ENCODE measurements at regions not wholly inside any gene's neighbourhood (a gene's known extent, or its start where the extent isn't known, plus 50 kb on each side); places are given as distances from the start of the nearest gene placed in this dataset.

- H3K4me3 ChIP-seq (ENCODE audit: low read depth, low read length) = no peak overlapping the region
- TF ChIP-seq CTCF (IDR thresholded peaks at IDR 0.05; ENCODE audit: insufficient read depth, low read depth, low read length) = no peak
- no peaks in the 10 kb centered on the region for H3K36me3 ChIP-seq (ENCODE audit: control insufficient read depth, insufficient read depth, low read length)
- ChIA-PET CTCF (no interaction called here), POLR2A (no interaction called here)
- DNase-seq (ENCODE audit: low read depth) = no peak
- no peaks in the 10 kb centered on the region for H3K27me3 ChIP-seq (ENCODE audit: control insufficient read depth, insufficient read depth, low read length)
These were observed 266.4 kb downstream of the GPD2 start for GRCh38 chr2:156702541-156702940.

GRCh38 chr2:156703642-156704041 lies 267.5 kb downstream of the GPD2 start:
- ChIA-PET CTCF (no interaction called here), POLR2A (no interaction called here)
- no peak for TF ChIP-seq CTCF (IDR thresholded peaks at IDR 0.05; ENCODE audit: insufficient read depth, low read depth, low read length)
- no peak for DNase-seq (ENCODE audit: low read depth)
- no peaks in the 10 kb centered on the region for H3K36me3 ChIP-seq (ENCODE audit: control insufficient read depth, insufficient read depth, low read length)
- no peak overlapping the region for H3K4me3 ChIP-seq (ENCODE audit: low read depth, low read length)
- H3K27me3 ChIP-seq (ENCODE audit: control insufficient read depth, insufficient read depth, low read length) = no peaks in the 10 kb centered on the region

- Histone ChIP-seq H3K27me3 (ENCODE audit: control insufficient read depth, insufficient read depth, low read length) (no peaks in the 10 kb centered on the region), H3K36me3 (ENCODE audit: control insufficient read depth, insufficient read depth, low read length) (no peaks in the 10 kb centered on the region), H3K4me3 (ENCODE audit: low read depth, low read length) (no peak overlapping the region)
- TF ChIP-seq CTCF (IDR thresholded peaks at IDR 0.05; ENCODE audit: insufficient read depth, low read depth, low read length) = no peak
- DNase-seq (ENCODE audit: low read depth) = no peak
- ChIA-PET CTCF (interaction anchor here (0.9 to 1.3 kb wide), 2 partner anchors 9 to 17 kb away, joined by 3 to 4 read pairs; no protein-coding TSS in a partner anchor), POLR2A (no interaction called here)
These were observed 268.0 kb downstream of the GPD2 start for GRCh38 chr2:156704132-156704531.

- ChIA-PET POLR2A (interaction anchor here (0.7 kb wide), 1 partner anchor 22 kb away, joined by 3 read pairs; no protein-coding TSS in a partner anchor), CTCF (interaction anchor here (0.6 to 1.3 kb wide), 3 partner anchors 10 to 531 kb away, joined by 3 to 4 read pairs (median 4); no protein-coding TSS in a partner anchor)
- Histone ChIP-seq H3K36me3 (ENCODE audit: control insufficient read depth, insufficient read depth, low read length) (no peaks in the 10 kb centered on the region), H3K4me3 (ENCODE audit: low read depth, low read length) (no peak overlapping the region), H3K27me3 (ENCODE audit: control insufficient read depth, insufficient read depth, low read length) (no peaks in the 10 kb centered on the region)
- DNase-seq (ENCODE audit: low read depth) = no peak
- no peak for TF ChIP-seq CTCF (IDR thresholded peaks at IDR 0.05; ENCODE audit: insufficient read depth, low read depth, low read length)
These were observed 268.4 kb downstream of the GPD2 start for GRCh38 chr2:156704617-156705016.

GRCh38 chr2:156706576-156706975 lies 270.4 kb downstream of the GPD2 start:
- Histone ChIP-seq H3K36me3 (ENCODE audit: control insufficient read depth, insufficient read depth, low read length) (no peaks in the 10 kb centered on the region), H3K4me3 (ENCODE audit: low read depth, low read length) (no peak overlapping the region), H3K27me3 (ENCODE audit: control insufficient read depth, insufficient read depth, low read length) (no peaks in the 10 kb centered on the region)
- no peak for TF ChIP-seq CTCF (IDR thresholded peaks at IDR 0.05; ENCODE audit: insufficient read depth, low read depth, low read length)
- POLR2A ChIA-PET = no interaction called here
- no peak for DNase-seq (ENCODE audit: low read depth)
- CTCF ChIA-PET = interaction anchor here (0.6 kb wide), 1 partner anchor 519 kb away, joined by 4 read pairs; no protein-coding TSS in a partner anchor

Measured in BJ (cell line).